ENCODE measurements at regions not wholly inside any gene's neighbourhood (a gene's known extent, or its start where the extent isn't known, plus 50 kb on each side); places are given as distances from the start of the nearest gene placed in this dataset.

- TF ChIP-seq CHD7 (IDR thresholded peaks at IDR 0.05; ENCODE audit: insufficient replicate concordance, low read length) = no peak
- no peak for TF ChIP-seq FOSL1 (IDR thresholded peaks at IDR 0.05; ENCODE audit: insufficient read depth, low read depth, low read length)
- no peak for TF ChIP-seq USF2 (IDR thresholded peaks at IDR 0.05; ENCODE audit: low read length)
- TF ChIP-seq ZNF274 (IDR thresholded peaks at IDR 0.05; ENCODE audit: borderline replicate concordance, extremely low read depth, low read length) = no peak
- TF ChIP-seq SP1 (IDR thresholded peaks at IDR 0.05; ENCODE audit: low read depth, low read length) = no peak
- TF ChIP-seq EGR1 (IDR thresholded peaks at IDR 0.05; ENCODE audit: borderline replicate concordance, low read depth, low read length) = no peak
- TF ChIP-seq SAP30 (IDR thresholded peaks at IDR 0.05; ENCODE audit: insufficient read depth, insufficient replicate concordance, low read length) = no peak
- TF ChIP-seq RFX5 (IDR thresholded peaks at IDR 0.05; ENCODE audit: borderline replicate concordance, low read depth, low read length) = no peak
- TF ChIP-seq BACH1 (IDR thresholded peaks at IDR 0.05; ENCODE audit: low read length) = no peak
- TF ChIP-seq CHD1 (IDR thresholded peaks at IDR 0.05; ENCODE audit: low read depth, low read length) = no peak
Observed at GRCh38 chr14:38404100-38404541, 148.2 kb upstream of the CLEC14A start (continued).

All from H1 (cell line).